ENCODE measurements at regions not wholly inside any gene's neighbourhood (a gene's known extent, or its start where the extent isn't known, plus 50 kb on each side); places are given as distances from the start of the nearest gene placed in this dataset.
"Not testable (repeated sequence)": the region's sequence is repeated elsewhere in the genome, so short reads cannot be mapped to it uniquely, and the experiment has no call there.

DNA sequence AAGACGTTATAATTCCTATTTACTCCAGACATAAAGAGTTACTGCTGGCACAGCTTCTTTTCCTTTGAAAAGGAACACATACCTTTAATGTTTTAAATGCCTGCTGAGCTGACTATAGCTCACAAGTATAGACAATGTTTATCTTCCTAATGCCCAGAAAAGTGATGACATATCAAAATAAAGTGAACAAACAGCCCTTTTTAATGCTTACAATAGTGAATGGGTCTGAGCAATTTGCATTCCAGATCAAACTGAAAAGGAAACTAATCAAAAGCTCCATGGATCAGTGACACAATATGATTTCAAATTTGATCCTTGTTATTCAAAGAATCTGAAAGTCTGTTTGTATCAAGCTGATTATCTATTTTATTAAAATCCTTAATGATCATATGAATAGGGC, 233.6 kb upstream of the SEMA3E start:
- DNase-seq (ENCODE audit: low read depth in 3 of 3, low spot score in 2 of 3): no peak

DNA sequence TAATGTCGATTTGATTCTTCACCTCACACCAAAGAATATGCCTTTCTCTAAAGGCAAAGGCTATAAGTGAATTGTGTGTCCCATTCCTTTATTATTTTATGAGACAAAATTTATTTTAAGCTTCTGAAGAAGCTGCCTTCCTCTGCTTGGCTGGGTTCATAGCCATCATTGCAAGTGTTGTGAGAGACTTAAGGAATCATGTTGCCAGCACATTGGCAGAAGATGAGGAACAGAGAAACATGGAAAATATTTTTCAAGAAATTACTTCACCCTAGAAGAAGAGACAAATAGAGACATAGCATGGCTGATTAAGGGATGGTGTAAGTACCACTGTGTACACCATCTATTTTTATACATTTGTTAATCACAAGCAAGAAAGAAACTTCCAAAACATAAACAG, 230.1 kb upstream of the SEMA3E start:
- DNase-seq (ENCODE audit: low read depth in 3 of 3, low spot score in 2 of 3): no peak

DNA sequence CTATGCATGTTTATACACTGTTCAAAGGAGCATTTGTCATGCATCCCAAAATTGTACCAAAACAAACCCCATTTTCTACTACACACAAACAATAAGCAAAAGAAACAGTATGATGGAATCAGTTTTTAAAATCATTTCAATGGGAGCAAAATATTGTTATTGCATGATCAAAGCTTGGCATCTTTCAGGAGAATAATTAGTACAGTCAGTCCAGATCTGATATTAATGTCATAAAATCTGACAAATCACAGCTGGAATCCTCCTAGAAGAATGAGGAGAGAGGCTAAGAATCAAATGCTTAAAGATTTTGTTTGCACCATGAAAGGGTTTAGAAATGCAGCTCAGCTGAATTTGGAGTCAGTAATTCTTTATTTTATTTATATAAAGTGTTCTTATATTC, 229.7 kb upstream of the SEMA3E start:
- DNase-seq (ENCODE audit: low read depth in 3 of 3, low spot score in 2 of 3): peak in 2 of 3 donors; percentile 5 to 15

DNA sequence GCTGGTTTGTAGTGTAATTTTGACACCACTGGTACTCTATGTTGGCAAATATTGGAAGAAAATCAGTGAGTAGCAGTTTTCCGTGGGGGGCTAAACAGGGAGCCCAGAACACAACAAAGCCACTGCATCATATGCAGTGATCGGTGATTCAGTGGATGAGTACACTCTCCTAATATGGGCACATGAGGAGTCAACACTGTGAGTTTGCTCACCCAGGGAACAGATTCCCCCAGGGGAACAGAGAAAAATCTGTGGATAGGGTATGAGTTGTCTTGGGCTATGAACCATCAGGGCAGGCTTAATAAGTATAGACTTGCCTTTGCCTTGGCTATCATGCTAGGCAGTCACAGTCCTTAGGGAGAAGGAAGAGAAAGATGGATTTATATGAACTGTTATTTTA, 227.7 kb upstream of the SEMA3E start:
- DNase-seq (ENCODE audit: low read depth in 3 of 3, low spot score in 2 of 3): no peak

DNA sequence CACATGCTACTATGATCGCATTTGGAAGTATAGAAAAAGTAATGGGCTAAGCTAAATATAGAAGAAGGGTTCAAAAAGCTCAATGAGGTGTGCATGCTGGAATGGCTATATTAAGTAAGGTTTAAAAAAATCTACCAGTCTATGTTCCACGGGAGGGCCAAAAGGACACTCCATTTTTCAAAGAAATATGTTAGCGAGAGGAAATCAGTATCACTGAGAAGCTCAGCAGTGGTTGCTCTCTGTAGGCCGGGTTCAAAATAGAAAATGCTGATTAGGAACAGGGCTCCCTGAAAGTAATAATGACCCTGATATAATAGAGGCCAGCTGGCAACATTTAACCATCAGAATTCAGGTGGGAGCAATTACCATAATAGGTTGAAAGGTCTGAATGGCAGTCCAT, 224.5 kb upstream of the SEMA3E start:
- no peak for DNase-seq (ENCODE audit: low read depth in 3 of 3, low spot score in 2 of 3)

DNA sequence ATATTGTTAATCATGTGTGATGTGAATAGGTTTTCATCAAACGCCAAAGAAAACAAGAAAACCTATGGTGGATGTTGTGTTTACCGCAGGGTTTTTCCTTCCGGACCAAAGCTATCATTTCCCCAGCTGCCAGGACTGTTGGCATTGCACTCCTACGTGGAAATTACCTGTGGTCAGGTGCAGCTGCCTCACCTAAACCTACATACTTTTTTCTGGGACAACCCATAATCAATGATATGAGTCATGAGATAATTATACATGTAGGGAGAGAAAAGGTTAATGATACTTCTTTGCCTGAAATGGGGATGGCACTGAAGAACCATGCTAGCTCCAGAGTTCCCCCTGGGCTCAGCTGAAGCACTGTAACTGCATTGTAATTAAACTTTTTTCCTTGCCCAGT, 223.6 kb upstream of the SEMA3E start:
- no peak for DNase-seq (ENCODE audit: low read depth in 3 of 3, low spot score in 2 of 3)

DNA sequence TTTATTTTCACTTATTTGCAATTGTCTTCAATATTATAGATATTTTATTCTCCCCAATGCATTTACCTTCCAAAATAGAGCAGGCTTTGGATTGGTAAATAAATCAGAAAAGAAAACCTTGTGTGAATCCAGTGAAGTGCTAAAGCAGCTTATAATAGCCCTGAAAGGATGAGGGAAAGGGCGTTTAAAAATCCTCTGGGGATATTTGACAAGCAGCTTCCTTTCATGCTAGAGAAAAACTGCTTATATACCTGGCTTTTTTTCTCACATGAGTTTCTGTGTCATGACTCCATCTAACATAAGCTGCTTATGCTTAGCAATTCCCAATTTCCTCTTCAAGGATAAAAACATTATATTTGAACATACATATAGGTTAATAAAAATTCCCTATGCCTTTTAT, 221.6 kb upstream of the SEMA3E start:
- no peak for DNase-seq (ENCODE audit: low read depth in 3 of 3, low spot score in 2 of 3)

DNA sequence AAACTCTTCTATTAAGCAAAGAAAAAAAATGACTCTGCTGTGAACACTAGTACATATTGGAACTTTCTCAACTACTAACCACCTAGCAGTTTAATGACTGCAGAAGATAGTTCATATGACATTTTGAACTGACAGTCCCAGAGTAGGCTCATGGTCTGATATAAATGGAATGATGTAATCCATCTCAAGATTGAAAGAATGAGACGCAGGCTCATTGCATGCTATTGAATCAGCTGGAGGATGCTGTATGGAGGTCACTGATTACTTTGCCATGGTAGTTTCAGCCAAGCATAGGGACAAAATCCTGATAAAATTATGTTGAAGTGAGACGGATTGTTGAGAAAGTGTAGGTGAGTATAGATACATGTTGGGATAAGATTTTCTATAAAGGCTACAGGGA, 217.6 kb upstream of the SEMA3E start:
- no peak for DNase-seq (ENCODE audit: low read depth in 3 of 3, low spot score in 2 of 3)

DNA sequence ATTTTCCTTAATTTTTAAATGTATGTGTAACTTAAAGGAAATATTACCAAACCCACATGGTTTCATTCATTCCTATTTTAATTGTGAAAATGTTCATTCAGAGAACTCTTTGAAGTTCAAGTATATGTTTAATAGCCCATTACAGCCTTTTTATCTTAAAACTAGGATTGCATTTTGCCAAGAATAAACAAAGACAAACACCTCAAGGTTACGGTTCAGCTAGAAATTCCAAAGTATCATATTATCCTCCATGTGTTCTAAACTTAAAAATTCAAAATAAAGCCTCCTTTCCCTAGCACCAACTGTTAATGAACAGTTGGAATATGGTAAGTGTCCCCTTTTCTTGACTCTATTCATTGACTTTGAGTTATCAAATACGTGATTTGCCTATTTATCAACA, 215.6 kb upstream of the SEMA3E start:
- DNase-seq (ENCODE audit: low read depth in 3 of 3, low spot score in 2 of 3): no peak

DNA sequence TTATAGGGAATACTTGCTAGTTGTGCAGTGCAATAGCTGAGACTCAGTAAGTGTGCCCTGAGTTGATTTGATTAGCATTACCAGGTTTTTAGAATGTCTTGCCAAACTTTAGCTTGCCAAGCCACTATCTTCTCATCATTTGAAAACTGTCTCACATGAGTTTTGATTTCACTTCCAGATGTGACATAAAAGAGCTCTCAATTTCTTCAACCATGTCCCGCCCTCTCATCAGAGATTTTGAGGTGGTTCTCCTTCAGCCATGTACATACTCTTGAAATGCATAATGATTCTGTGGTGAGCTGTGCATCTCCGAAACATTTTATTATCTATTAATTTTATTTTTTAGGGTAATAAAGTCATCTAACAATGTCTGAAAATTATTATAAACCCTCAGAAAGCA, 215.0 kb upstream of the SEMA3E start:
- DNase-seq (ENCODE audit: low read depth in 3 of 3, low spot score in 2 of 3): no peak

DNA sequence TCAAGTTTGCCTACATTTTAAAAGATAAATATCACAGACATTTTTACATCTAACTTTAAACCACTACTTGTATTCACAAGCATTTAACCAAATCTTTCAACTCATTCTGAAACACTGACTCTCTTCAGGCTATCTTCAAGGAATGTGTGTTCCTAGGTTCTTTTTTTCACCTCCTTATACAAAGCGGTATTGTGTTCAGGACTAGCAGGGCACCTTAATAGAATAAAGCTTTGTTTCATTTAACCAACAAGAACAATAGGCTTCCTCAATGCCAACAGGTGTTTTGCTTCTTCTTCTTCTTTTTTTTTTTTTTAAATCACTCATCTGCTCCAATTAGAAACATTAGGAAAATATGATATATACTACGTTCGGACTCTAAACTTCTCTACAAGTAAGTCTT, 212.9 kb upstream of the SEMA3E start:
- no peak for DNase-seq (ENCODE audit: low read depth in 3 of 3, low spot score in 2 of 3)

DNA sequence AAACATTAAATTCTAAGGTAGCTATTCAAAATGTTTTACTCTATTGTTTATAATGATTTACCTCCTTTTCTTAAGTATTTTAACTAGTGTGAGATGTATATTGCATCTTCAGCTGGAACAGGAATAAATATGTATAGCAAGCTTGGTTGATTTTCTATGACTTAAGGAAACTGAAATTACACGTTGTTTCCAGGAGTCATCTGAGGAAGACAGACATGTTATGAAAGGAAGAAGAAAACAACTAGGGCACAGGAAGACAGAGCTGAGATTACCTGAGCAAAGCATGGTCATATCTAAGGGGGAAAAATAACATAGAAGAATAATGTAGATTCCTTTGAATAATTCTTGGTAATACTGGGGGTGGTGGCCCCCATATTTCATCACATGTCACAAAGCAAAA, 210.9 kb upstream of the SEMA3E start:
- DNase-seq (ENCODE audit: low read depth in 3 of 3, low spot score in 2 of 3): no peak

DNA sequence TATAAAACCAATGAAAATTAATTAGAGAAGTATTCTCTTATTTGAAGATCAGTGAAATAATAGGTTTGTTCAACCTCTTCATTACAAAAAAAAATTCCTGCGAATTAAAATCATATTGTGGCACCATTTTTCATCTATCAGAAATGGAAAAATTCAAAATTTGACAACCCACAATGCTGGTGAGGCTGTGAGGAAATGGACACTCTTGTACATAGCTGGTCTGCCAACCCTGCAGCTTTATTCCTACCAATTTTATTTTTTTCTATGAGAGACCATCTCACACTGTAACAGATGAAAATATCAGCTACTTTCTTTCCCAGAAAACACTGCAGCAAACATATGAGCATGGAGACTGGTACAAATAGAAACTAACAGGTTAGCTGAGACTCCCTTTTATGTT, 208.8 kb upstream of the SEMA3E start:
- no peak for DNase-seq (ENCODE audit: low read depth in 3 of 3, low spot score in 2 of 3)

DNA sequence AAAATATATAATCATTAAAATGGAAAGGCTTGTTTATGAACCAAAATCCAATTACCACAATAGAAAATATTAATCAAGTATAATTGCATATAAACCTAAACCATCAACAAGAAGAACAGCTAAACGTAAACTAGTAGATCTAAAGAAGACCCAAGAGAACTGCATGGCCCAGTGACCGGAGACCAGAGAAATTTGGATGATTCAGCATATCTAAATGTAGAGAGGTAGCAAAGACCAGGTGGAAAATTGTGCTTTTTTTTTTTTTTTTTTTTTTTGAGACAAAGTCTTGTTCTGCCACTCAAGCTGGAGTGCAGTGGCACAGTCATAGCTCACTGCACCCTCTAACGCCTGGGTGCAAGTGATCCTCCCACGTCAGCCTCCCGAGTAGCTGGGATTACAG, 207.2 kb upstream of the SEMA3E start:
- DNase-seq (ENCODE audit: low read depth in 3 of 3, low spot score in 2 of 3): no peak

DNA sequence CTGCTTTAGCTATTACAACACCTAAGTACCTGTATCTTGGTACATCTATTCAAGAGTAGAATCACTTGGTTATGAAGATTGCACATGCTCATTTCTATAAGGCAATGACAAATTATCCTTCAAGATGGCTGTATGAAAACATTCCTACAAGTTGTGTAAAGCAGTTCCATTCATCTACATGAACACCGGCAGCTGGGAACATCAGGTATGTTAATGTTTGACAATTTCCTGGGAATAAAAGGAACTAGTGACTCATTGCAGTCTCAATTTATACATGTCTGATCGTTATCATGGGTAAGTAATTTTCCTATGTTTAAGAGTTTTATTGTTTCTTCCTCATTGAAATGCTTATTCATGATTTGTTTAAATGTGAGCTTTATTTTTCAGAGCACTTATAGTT, 203.2 kb upstream of the SEMA3E start:
- DNase-seq (ENCODE audit: low read depth in 3 of 3, low spot score in 2 of 3): no peak

DNA sequence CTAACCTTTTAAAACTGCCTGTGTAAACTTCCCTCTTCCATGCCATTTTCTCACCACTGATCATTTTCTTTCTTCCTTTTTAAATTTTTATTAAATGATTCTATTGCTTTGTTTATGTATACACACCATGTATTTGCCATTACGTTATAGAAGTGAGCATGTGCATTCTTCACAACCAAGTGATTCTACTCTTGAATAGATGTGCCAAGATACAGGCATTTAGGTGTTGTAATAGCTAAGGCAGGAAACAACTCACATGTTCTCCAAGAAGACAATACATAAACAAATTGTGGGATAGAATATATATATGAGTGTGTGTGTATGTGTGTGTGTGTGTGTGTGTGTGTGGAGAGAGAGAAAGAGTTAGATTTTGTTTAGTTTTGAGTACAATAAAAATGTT, 202.6 kb upstream of the SEMA3E start:
- DNase-seq (ENCODE audit: low read depth in 3 of 3, low spot score in 2 of 3): no peak

DNA sequence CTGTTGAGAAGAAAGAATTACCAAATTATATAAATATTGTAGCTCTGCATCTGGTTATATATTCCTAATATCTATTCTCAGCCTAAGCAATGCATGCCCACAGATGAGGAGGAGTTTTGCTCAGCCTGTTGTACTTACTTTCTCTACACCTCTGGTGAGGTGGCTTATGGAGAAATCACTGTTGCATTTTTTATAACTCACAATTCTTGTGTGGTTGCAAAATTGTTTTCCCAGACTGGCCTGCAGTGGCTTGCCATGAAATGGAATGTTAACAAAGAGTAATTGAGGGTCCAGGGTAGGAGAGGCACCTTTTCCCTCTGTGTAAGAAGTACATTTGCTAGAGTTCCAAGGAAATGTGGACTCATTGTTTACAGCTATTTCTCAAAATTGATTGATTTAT, 202.0 kb upstream of the SEMA3E start:
- no peak for DNase-seq (ENCODE audit: low read depth in 3 of 3, low spot score in 2 of 3)

DNA sequence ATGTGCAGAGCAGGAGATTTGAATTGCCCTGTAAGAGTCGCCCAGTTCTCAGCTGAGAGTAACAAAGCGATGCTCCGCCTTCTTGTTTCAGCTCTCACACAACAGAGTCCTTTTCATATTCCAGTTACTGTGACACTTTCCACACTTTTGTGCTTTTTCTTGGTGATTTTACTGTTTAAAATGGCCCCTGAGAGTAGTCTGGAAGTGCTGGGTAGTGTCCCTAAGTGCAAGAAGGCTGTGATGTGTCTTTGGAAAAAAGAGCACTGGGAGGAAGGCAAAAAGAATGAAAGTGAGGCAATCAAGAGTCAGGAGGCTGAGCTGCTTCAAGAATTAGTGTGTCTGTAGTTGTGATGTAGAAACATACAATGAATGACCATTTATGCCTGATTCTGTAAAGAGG, 201.2 kb upstream of the SEMA3E start:
- DNase-seq (ENCODE audit: low read depth in 3 of 3, low spot score in 2 of 3): no peak

DNA sequence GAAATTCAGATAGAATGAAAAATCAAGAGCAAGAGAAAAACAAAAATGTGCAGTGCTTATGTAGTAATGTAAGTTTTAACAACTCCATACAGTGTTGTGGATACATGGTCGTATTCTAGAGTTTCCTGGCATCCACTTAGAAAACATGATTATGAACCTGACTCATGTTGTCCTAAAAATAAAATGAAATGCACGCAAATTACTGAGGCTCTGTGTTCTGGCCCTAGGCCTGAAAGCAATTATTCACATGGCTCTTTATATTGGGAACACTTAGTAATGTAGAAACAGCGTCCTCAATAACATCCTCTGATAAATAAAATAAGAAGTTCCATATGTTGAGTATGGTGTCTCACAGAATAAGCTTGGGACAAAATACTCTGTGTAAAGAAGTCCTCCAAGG, 200.2 kb upstream of the SEMA3E start:
- no peak for DNase-seq (ENCODE audit: low read depth in 3 of 3, low spot score in 2 of 3)

DNA sequence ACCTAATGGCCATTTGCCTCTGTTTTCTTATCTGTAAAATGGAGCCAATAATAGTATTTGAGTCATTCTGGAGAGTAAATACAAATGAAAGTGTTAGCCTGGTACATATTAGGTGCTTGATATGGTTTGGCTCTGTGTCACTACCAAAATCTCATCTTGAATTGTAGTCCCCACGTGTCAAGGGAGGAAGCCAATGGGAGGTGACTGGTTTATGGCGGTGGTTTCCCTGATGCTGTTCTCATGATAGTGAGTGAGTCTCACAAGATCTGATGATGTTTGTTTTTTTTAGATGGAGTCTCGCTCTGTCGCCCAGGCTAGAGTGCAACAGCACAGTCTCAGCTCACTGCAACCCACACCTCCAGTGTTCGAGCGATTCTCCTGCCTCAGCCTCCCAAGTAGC, 194.0 kb upstream of the SEMA3E start:
- no peak for DNase-seq (ENCODE audit: low read depth in 3 of 3, low spot score in 2 of 3)

DNA sequence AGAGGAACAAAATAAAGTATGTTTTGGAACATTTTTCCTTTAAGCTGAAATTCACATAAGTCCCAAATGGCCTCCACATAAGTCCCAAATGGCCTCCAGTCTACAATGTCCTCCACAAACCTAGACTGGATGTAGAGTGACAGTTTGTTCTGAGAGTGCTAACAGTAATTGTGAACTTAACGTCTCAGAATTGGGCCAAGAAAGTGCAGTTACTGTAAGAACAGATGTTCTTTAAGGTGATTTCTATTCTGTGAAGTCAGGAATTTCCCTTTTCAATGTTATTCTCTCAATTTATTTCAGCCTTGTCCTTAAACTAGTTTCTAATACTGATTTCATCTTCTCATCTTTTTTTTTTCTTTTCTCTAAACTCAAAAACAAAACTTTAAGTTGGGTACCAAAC, 188.7 kb upstream of the SEMA3E start:
- DNase-seq (ENCODE audit: low read depth in 3 of 3, low spot score in 2 of 3): no peak

DNA sequence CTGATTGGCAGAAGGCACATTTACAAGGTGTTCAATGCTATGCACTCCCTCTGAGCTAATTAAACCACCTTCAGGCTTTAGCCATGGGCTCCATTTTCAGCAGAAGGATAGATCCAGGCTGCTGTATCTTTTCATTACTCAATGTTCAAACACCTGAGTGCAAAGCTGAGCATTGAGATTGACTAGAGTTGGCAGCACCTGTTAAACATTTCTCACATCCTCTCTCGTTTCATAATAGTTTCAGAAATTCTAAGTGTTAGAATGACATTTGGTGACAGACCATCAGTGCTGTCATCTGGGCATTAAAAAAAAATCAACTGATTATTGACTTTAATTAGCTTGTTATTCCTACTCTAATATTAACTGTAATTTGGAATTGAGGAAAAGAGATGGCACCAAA, 187.1 kb upstream of the SEMA3E start:
- DNase-seq (ENCODE audit: low read depth in 3 of 3, low spot score in 2 of 3): no peak

DNA sequence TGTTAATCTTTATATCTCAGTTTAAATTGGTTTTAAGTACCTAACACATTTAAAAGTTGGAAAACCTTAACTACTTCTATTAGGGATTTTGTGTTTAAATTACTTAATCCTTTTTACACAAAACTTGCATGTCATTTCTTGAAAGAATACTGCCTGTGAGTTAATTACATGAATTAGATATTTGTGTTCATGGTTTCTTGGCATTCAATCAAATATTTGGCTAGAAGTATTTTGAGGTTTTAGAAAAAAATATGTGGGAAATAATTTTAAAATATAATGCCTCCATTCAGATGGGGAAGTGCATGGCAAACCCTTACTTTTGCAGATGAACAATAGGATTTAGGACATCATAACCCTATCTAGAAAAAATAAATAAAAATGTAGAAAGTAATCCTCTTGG, 186.5 kb upstream of the SEMA3E start:
- no peak for DNase-seq (ENCODE audit: low read depth in 3 of 3, low spot score in 2 of 3)

DNA sequence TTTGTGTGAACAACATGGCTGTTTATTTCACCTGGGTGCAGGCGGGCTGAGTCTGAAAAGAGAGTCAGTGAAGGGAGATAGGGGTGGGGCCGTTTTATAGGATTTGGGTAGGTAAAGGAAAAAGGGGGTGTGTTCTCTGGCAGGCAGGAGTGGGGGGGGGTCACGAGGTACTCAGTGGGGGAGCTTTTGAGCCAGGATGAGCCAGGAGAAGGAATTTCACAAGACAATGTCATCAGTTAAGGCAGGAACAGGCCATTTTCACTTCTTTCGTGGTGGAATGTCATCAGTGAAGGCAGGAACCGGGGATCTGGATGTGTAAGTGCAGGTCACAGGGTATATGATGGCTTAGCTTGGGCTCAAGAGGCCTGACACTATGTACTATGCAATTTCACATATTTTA, 184.8 kb upstream of the SEMA3E start:
- not testable (repeated sequence) for DNase-seq (ENCODE audit: low read depth in 3 of 3, low spot score in 2 of 3)
